ENCODE measurements at regions not wholly inside any gene's neighbourhood (a gene's known extent, or its start where the extent isn't known, plus 50 kb on each side); places are given as distances from the start of the nearest gene placed in this dataset.

GRCh38 chr4:121519236-121519838 is 138.5 kb upstream of the QRFPR start:
- no peak for DNase-seq

- no peak for DNase-seq
Observed at GRCh38 chr4:121517241-121517640, 136.4 kb upstream of the QRFPR start.

GRCh38 chr4:121514443-121514842 is 133.6 kb upstream of the QRFPR start:
- DNase-seq, result no peak

GRCh38 chr4:121510341-121510874 is 129.6 kb upstream of the QRFPR start:
- DNase-seq, result no peak

GRCh38 chr4:121485190-121485804 is 104.5 kb upstream of the QRFPR start:
- DNase-seq, result no peak

- no peak for DNase-seq
Observed at GRCh38 chr4:121484633-121485032, 103.8 kb upstream of the QRFPR start.

GRCh38 chr4:121479808-121480207 is 99.0 kb upstream of the QRFPR start:
- DNase-seq, result no peak

- no peak for DNase-seq
Observed at GRCh38 chr4:121477480-121477879, 96.7 kb upstream of the QRFPR start.

GRCh38 chr4:121477079-121477478 is 96.3 kb upstream of the QRFPR start:
- DNase-seq, result no peak

- no peak for DNase-seq
Observed at GRCh38 chr4:121472937-121473721, 92.3 kb upstream of the QRFPR start.

GRCh38 chr4:121464854-121465253 is 84.0 kb upstream of the QRFPR start:
- DNase-seq, result no peak

- DNase-seq, result peak in 1 of 4 experiments; percentile 0
Observed at GRCh38 chr4:121462660-121463261, 81.9 kb upstream of the QRFPR start.

- no peak for DNase-seq
Observed at GRCh38 chr4:121459026-121459425, 78.2 kb upstream of the QRFPR start.

GRCh38 chr4:121457278-121457875 is 76.6 kb upstream of the QRFPR start:
- no peak for DNase-seq

GRCh38 chr4:121455285-121455684 is 74.5 kb upstream of the QRFPR start:
- DNase-seq, result no peak

GRCh38 chr4:121454251-121454979 is 73.6 kb upstream of the QRFPR start:
- DNase-seq, result no peak

GRCh38 chr4:121451310-121451709 is 70.5 kb upstream of the QRFPR start:
- DNase-seq, result no peak

- DNase-seq, result no peak
Observed at GRCh38 chr4:121449416-121449815, 68.6 kb upstream of the QRFPR start.

GRCh38 chr4:121448231-121448630 is 67.4 kb upstream of the QRFPR start:
- no peak for DNase-seq

GRCh38 chr4:121439669-121440068 is 58.9 kb upstream of the QRFPR start:
- DNase-seq, result no peak
